Stimulated activated naive CD8-positive, alpha-beta T cell treated with anti-CD3 and anti-CD28 coated beads, Interleukin-15, Interleukin-2, amounts not matched to agents 100 U/mL and 50 U/mL, for 24 hours (primary cell): ENCODE measurements at regions not wholly inside any gene's neighbourhood (a gene's known extent, or its start where the extent isn't known, plus 50 kb on each side); places are given as distances from the start of the nearest gene placed in this dataset.
"Not testable (repeated sequence)": the region's sequence is repeated elsewhere in the genome, so short reads cannot be mapped to it uniquely, and the experiment has no call there.

ENCODE experiments used
- ATAC-seq: fragments of 150-1000 bp; cut with Tn5 transposase; one replicate; pipeline ENCODE4 v1.10.0; 2021
- DNase-seq: peaks from one replicate; pipeline ENCODE4 v3.0.0; 2021

GRCh38 chr15:101980206-101980910 is 168.4 kb downstream of the OR4F15 start:
- not testable (repeated sequence) for ATAC-seq
- DNase-seq = peak; percentile 6
